NCI-H2196 (cell line): ENCODE measurements at regions not wholly inside any gene's neighbourhood (a gene's known extent, or its start where the extent isn't known, plus 50 kb on each side); places are given as distances from the start of the nearest gene placed in this dataset.
A peak's percentile ranks its signal among the peaks of the same experiment; 100 is the strongest.
"Not testable (repeated sequence)": the region's sequence is repeated elsewhere in the genome, so short reads cannot be mapped to it uniquely, and the experiment has no call there.

Experiments used
- DNase-seq: peaks from one replicate; lab custom pipeline; 2025; ENCODE audit not compliant: unreplicated experiment; lab: John Stamatoyannopoulos, UW

DNA sequence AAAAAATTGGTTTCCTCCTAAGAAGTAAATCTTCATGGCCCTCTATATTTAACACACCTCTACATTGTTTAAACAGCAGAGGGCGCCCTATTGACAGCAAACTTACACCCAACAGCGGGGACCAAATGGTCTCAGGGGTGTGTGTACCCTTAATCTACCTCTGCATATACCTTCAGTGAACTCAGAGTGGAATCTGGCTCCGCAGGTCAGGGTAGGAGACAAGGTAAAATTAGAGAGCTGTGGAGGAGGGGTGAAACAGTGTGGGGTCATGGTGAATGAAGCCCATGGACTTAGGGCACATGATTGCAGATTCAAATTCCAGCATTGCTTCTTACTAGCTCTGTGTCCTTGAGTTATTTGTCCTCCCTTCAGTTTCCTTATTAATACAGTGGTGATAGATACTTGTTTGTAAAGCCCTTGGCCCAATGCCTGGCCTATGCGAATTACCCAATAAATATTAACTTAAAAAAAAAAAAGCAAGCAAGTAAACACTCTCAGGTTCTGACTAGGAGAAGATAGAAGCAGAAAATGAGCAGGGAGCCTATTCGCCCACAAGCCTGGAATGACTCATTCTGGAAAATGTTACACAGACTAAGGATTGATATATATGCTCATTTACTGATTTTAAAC, 122.9 kb downstream of the CAVIN4 start:
- peak; percentile 13 for DNase-seq

DNA sequence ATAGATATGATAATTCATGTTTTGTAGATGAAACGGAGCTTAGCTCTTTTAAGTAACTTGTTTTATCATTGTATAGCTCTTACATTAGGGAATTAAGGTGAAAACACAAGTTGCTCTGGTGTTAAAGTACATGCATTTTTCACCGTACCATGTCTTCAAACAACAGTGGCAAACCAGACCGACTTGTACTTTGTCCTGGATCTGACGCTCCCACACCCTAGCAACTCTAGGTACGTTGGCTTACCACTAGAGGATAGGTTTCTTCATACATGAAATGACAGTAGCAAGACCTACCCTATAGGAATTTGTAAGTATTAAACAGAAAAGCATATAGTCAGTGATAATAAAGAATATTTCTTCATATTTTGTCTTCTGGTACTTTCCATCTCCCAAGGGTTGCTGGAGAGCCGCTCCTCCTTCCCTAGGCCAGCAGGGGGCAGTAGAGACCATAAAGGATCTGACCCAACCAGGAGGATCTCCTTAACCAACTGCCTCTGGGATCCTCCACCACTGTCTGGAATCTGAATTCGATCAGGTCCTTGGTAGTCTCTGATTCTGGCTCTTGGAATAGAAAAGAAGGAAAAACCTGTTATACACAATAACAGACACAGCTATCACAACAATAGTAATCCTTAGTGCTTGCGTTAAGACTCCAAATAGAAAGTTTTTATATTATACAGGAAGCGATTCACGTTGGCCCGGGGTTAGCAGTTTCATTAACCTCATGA, 136.7 kb downstream of the CAVIN4 start:
- peak; percentile 33 for DNase-seq

DNA sequence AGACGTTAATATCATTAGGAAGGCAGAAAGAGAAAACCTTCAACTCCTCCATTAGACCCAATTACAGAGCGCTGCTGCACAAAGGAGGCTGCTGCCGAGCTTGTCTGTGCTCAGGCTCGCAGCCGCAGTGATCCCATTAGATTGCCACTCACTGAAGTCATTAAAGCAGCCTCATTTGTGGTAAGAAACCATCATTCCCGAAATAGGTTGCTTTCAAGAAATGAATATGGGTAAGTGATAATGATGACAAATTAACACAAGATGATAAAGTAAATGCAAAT, 137.2 kb downstream of the CAVIN4 start:
- no peak for DNase-seq

DNA sequence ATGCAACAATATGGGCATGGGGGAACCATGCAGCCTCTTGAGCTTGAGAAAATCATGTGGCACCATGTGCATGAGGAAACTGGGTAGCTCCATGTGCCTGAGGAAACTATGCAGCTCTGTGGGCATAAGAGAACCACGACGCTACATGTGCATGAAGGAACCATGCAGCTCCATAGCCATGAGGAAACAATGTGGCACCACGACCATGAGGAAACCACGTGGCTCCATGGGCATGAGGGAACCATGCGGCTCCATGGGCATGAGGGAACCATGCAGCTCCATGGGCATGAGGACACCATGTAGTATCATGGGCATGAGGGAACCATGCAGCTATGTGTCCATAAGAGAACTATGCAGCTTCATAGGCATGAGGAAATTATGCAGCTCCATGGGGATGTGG, 140.8 kb downstream of the CAVIN4 start:
- no peak for DNase-seq

DNA sequence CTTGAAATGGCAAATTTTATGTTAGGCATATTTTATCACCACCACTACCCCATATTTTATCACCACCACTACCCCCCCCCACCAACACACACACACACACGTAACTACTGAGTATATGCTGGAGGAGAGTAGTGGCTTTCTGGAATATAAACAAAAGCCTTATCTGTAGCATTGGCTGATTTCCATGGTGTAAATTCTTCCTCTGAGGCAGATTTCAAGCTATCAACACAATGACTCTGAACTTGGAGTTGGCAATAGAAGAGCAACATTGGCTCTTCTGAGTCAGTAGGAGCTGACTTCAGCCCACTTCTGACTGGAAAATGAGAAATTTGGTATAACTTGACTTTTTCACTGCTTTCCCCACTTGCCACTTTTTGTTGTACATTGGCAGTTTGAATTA, 143.0 kb downstream of the CAVIN4 start:
- no peak for DNase-seq

DNA sequence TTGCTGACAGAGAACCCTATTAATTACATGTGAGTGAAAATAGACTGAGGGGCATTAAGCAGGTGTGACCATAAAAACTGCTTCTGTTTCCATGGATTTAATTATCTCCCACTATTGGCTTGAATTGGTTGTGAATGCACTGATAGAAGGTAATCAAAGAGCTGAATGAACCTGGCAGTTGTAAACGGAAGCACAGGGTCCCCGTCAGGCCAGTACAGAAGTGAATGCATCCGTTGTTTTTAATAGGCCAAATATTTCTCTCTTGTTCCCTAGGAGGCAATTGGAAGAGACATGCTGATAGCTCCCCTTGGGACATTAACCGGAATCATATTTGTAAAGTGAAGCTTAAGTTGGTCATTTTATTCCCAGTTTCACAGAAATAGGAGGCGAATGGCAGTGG, 147.0 kb downstream of the CAVIN4 start:
- no peak for DNase-seq

DNA sequence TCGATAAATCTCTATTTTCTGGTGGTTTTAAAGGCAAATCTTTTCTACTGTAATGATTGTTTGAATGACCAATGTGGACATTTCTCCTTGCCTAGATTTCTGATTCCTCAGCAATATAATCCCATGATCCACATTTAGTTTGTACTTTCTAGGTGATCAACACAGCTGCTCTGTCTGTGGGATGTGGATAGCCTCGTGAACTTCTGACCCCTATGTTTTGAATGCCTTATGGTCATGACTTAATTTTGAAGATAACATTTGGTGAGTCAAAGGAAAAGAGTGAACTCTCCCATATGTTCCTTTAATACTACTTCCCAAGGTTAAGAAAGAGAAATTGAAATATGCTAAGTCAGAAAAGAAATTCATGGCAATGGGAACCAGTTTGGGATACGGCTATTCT, 147.5 kb downstream of the CAVIN4 start:
- no peak for DNase-seq

DNA sequence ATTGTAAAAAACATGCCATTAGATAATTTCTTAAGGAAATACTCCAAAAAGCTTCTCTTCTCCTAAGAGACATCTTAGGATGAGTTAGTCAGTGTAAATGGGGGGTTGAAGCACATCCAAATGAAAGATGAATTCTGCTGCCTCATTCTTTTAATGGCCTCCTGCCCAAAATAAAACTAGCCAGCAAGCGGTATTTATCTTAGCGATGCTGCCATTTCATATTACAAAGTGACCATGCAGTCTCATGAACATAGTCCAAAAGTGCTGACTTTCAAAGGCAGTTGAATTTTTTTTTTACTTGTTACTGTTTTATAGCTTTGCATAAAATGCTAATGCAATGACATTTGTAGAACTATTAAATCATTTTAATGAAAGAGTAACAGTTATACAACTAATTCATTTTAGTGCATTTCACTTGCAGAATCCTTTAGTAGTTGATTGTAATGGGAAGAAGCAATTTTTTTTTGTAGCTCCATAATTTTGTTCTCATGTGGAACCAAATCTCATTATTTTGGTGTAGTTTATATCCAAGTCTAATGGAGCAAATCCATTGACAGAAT, 151.5 kb downstream of the CAVIN4 start:
- no peak for DNase-seq

DNA sequence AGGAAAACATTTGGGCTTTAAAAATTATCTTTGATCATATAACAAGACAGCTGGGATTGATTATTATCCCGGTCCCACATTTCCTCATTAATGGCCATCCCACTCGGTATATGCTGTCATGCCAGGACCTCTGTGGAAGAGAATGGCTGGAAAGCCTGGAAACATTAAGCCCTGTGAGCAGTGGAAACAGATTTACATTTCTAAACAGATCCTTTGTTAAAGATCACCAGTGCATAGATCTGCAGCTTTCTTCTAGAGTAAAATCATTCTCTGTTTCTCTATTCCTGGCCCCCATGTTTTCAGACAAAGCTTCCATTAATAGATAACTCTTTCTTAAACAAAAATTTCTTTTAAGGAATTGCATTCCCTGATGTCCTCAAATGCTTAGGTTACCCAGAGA, 152.2 kb downstream of the CAVIN4 start:
- DNase-seq, result no peak

DNA sequence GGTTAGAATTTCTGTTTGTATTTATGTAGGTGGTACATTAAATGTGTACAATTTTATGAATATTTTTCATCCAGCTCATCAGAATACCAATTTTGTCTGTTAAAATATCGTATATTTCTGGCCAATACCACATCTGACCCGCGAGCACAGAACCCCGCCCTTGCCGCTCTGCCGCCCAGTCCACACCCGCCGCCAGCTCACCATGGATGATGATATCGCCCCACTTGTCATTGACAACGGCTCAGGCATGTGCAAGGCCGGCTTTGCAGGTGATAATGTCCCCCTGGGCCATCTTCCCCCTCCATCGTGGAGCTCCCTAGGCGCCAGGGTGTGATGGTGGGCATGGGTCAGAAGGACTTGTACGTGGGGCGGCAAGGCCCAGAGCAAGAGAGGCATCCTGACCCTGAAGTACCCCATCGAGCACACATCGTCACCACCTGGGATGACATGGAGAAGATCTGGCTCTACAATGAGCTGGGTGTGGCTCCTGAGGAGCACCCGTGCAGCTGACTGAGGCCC, 153.2 kb downstream of the CAVIN4 start:
- DNase-seq, result no peak

DNA sequence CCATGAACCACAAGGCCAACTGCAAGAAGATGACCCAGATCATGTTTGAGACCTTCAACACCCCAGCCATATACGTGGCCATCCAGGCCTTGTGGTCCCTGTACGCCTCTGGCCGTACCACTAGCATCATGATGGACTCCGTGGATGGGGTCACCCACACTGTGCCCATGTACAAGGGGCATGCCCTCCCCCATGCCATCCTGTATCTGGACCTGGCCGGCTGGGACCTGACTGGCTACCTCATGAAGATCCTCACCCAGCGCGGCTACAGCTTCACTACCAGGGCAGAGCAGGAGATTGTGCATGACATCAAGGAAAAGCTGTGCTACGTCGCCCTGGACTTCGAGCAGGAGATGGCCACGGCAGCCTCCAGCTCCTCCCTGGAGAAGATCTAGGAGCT, 153.7 kb downstream of the CAVIN4 start:
- DNase-seq, result no peak

DNA sequence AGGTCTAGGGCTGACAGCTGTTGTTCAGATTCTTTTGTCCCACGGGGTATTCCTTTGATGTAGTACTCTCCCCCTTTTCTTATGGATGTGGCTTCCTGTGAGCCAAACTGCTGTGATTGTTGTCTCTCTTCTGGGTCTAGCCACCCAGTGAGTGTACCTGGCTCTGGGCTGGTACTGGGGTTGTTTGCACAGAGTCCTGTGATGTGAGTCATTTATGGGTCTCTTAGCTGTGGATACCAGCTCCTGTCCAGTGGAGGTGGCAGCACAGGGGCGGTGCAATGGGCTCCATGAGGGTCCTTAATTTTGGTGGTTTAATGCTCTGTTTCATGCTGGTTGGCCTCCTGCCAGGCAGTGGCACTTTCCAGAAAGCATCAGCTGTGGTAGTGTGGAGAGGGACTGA, 161.3 kb downstream of the CAVIN4 start:
- no peak for DNase-seq

DNA sequence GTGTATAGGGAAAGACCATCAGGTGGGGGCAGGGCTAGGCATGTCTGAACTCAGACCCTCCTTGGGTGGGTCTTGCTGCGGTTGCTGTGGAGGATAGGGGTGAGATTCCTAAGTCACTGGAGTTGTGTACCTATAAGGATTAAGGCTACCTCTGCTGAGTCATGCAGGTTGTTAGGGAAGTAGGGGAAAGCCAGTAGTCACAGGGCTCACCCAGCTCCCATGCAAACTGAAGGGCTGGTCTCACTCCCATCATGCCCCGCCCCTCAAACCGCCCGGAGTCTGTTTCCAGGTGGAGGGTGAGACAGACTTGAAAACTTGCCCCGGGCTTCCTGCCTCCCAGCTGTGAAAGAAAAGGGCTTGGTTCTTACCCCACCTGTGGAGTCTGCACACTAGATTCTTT, 161.8 kb downstream of the CAVIN4 start:
- no peak for DNase-seq

DNA sequence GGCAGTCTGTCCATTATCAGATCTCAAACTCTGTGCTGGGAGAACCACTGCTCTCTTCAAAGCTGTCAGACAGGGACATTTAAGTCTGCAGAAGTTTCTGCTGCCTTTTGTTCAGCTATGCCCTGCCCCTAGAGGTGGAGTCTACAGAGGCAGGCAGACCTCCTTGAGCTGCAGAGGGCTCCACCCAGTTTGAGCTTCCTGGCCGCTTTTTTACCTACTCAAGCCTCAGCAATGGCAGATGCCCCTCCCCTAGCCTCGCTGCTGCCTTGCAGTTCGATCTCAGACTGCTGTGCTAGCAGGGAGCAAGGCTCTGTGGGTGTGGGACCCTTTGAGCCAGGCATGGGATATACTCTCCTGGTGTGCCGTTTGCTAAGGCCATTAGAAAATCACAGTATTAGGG, 171.1 kb downstream of the CAVIN4 start:
- not testable (repeated sequence) for DNase-seq

DNA sequence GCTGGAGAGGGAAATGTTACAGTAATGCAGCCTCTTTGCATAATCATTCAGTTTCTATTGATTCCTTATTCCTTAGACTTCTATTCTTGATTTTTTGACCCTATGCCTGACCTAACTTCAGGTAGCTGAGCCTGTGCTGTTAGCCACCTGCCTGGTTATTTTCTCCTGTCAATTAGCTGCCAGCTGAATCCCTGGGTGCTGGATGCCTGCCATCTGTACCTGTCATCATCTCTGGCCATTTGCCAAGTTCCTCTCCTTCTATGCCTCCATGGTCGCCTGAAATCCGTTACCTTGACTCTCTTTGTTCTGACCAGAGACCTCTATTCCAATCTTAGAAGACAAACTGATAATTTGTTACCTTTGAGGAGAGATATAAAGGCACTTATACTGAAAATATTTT, 178.3 kb downstream of the CAVIN4 start:
- DNase-seq, result no peak

DNA sequence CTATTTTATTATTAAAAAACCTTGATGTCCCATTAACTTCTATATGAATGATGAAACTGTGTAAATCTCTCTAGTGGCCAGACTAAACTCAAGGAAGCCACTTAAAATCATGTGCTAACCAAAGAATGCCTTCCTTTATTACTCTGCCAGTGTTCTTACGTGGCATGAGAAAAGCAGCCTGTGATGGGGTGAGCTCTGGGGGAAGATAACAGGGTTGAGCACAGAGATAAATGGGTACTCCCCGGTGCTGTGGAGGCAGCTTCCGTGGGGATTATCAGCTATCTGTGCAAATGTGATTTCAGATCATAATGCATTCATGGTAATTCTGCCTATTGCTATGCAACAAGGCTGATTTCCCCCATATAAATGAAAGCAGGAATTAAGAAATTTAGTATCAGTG, 181.3 kb downstream of the CAVIN4 start:
- no peak for DNase-seq

DNA sequence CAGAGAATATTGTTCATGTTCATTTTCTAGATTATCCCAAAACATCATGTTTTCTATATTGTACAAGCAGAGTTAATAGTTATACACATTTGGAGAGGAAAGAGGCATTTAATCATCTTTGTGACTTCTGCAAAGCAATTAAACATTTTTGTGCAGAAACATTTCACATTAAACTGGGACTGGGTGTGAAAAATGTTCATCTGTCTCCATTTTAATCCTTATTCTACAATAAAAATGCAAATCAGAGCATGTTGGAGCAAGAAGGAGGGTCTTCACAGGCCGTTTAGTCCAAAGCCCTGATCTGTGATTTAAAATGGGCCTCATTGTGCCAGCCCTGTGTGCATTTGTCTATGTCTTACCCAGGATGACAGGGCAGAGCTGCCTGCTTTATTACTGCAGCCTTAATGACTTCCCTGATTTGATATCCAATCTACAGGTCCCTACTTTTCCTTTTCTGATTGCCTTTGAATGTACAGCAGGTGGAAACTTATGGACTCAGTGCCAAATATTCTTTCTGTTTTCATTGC, 183.5 kb downstream of the CAVIN4 start:
- no peak for DNase-seq

DNA sequence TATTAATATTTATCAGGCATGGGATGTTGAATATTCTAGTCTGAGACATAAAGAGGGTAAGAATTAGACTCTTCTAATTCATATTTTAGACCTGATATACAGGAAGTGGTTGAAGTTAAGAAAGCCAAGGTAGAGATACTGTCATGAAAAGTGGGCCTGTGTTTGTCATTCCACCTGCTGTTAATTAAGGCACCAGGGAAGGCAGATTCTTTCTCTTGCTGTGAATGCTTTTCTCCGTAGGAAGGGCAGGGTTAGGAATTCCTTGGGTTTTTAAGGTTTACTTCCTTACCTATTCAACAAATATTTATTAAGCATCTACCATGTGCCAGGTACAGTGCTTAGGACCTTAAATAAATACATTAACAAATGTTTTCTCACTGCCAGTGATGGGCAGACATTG, 196.4 kb downstream of the CAVIN4 start:
- no peak for DNase-seq

DNA sequence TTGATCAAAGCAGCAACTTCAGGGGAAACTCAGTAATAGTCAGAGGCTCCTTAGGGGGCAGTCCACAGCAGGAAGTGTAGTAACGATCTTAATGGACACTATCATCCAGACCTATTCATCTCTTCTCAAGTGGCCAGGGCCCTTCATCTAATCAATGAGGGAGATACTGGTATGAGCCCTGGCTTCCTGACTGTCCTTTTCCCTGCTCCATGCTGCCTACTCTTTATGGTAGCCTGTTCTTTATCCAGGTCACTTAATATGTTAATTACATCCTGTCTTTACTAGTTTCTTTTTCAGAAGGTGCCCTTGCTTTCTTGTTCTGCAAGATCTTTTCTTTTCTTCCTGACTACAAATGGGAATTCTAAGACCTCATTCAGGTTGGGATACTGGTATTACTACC, 197.1 kb downstream of the CAVIN4 start:
- DNase-seq, result no peak

DNA sequence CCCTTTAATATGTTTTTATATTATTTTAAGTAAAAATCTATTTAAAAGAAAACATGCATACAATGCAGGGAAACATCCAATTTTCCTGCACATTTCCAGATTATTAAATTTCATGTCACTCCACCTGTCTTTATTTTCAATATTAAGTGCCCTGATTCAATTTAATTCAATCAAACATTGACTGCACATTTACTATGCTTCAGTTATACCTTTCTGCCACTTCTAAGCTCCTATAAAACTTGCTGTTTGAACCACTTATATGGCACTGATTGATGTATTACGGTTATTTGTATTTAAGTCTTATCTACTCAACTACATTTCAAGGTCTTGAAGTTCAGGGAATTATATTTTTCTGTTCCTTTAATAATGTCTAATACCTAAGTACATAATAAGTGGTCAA, 198.0 kb downstream of the CAVIN4 start:
- no peak for DNase-seq

DNA sequence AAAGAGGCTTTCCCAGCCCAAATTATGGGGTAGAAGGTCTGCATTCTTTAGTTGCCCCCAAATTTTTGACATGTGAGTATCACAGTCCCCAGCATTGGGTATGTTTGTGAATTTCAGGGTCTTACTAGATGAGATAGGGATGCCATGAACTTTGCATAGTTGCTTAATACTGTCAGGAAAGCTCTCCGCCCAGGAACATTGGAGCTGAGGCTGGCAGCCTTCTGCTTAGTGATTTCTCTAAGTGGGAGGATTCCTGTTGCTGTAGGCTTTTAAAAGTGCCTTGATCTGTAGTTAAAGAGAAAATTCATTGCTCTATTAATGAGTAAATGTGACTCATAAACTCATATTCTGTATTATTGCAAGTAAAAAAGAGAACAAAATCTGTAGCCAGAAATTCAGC, 206.9 kb downstream of the CAVIN4 start:
- DNase-seq, result no peak

DNA sequence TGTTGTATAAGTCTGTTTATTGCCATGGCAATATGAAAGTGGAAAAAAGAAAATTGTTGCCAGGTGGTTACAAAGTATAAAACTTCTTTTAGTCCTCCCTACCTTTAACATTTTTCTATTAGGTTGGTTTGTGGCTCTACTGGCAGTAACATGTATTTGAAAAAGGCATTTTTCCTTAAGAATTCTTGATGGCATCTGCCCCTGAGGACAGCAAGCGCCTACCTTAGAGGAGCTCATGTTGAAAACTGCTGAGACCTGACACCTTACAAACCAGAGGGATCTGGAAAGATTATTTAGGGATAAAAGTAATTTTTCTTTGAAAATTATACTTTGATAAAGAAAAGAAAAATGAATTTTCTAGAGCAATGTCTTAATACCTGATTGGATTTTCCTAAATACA, 208.1 kb downstream of the CAVIN4 start:
- no peak for DNase-seq
